IMR-90 (cell line): ENCODE measurements at regions not wholly inside any gene's neighbourhood (a gene's known extent, or its start where the extent isn't known, plus 50 kb on each side); places are given as distances from the start of the nearest gene placed in this dataset.

Experiments
- ATAC-seq: fragments of 200-7000 bp; cut with Tn5 transposase; 2 replicates; pipeline ENCODE4 v1.9.1; 2020; ENCODE audit warnings: low read depth, mild to moderate bottlenecking, moderate library complexity
- BruUV-seq: library from RNA; stranded (reverse); fragments of 400-500 nt; replicated peaks from 2 replicates; lab custom pipeline; 2021; lab: Mats Ljungman, UMichigan
- CTCF ChIA-PET: fragments of 300-600 bp; formaldehyde crosslinking; extraction: SDS; loops from one replicate; lab custom pipeline; 2021; ENCODE audit warnings: antibody characterized with exemption; lab: Yijun Ruan, JAX
- POLR2A ChIA-PET: fragments of 300-600 bp; sonication (Branson Sonifier 250); formaldehyde crosslinking; loops from one replicate; lab custom pipeline; 2022; ENCODE audit warnings: antibody characterized with exemption; ENCODE audit not compliant: unreplicated experiment; lab: Charles Lee
- DNase-seq: peaks from one replicate; pipeline ENCODE4 v3.0.0; 2013
- H2AFZ ChIP-seq: replicated peaks from 2 replicates; pipeline ENCODE3; 2013; ENCODE audit warnings: low read length, mild to moderate bottlenecking; ENCODE audit not compliant: poor library complexity
- H2AK5ac ChIP-seq: 2 replicates; pipeline ENCODE4 v1.6.1; 2013; ENCODE audit warnings: low read depth, low read length, inconsistent platforms
- H2AK9ac ChIP-seq: replicated peaks from 2 replicates; pipeline ENCODE3; 2013; ENCODE audit warnings: mild to moderate bottlenecking, low read depth, low read length, moderate library complexity; ENCODE audit not compliant: poor library complexity
- H2BK120ac ChIP-seq: 2 replicates; pipeline ENCODE4 v1.6.1; 2013; ENCODE audit warnings: low read depth, low read length, inconsistent platforms
- H2BK15ac ChIP-seq: 3 replicates; pipeline ENCODE4 v1.6.1; 2013; ENCODE audit warnings: low read depth, low read length, inconsistent platforms
- H2BK20ac ChIP-seq: 2 replicates; pipeline ENCODE4 v1.6.1; 2013; ENCODE audit warnings: low read depth, mild to moderate bottlenecking, inconsistent platforms, low read length, moderate library complexity
- H2BK5ac ChIP-seq: 2 replicates; pipeline ENCODE4 v1.6.1; 2013; ENCODE audit warnings: mild to moderate bottlenecking, low read depth, low read length, inconsistent platforms; ENCODE audit not compliant: poor library complexity, severe bottlenecking
- H3K14ac ChIP-seq: replicated peaks from 2 replicates; pipeline ENCODE4 v1.6.1; 2013; ENCODE audit warnings: low read depth, low read length, inconsistent platforms
- H3K18ac ChIP-seq: 2 replicates; pipeline ENCODE4 v1.6.1; 2013; ENCODE audit warnings: low read depth, low read length, control low read depth
- H3K23ac ChIP-seq: 2 replicates; pipeline ENCODE4 v1.6.1; 2013; ENCODE audit warnings: low read depth, low read length, inconsistent platforms
- H3K27ac ChIP-seq: 2 replicates; pipeline ENCODE4 v1.5.1; 2013; ENCODE audit warnings: mild to moderate bottlenecking, control low read depth, low read length; ENCODE audit not compliant: insufficient read depth
- H3K27me3 ChIP-seq: 2 replicates; pipeline ENCODE4 v1.6.1; 2013; ENCODE audit warnings: low read length; ENCODE audit not compliant: control insufficient read depth, insufficient read depth
- H3K36me3 ChIP-seq: 2 replicates; pipeline ENCODE4 v1.6.1; 2013; ENCODE audit warnings: low read length, mixed read lengths; ENCODE audit not compliant: control insufficient read depth, insufficient read depth
- H3K4ac ChIP-seq: 2 replicates; pipeline ENCODE4 v1.6.1; 2013; ENCODE audit warnings: low read depth, low read length, inconsistent platforms
- H3K4me1 ChIP-seq: 2 replicates; pipeline ENCODE4 v1.6.1; 2013; ENCODE audit warnings: low read length, mixed read lengths; ENCODE audit not compliant: control insufficient read depth, insufficient read depth
- H3K4me2 ChIP-seq: 2 replicates; pipeline ENCODE4 v1.6.1; 2013; ENCODE audit warnings: low read depth, mild to moderate bottlenecking, control low read depth, low read length, moderate library complexity
- H3K4me3 ChIP-seq: 2 replicates; pipeline ENCODE4 v1.5.1; 2013; ENCODE audit warnings: low read depth, mild to moderate bottlenecking, control low read depth, low read length, moderate library complexity; ENCODE audit not compliant: insufficient read depth
- H3K56ac ChIP-seq: 2 replicates; pipeline ENCODE4 v1.6.1; 2013; ENCODE audit warnings: low read length, inconsistent platforms; ENCODE audit not compliant: insufficient read depth; ENCODE audit errors: extremely low read depth
- H3K79me1 ChIP-seq, 2 experiments: 2 replicates each; pipeline ENCODE4 v1.6.1; 2013; ENCODE audit warnings: low read length in 2 of 2, inconsistent platforms in 1 of 2, low read depth in 1 of 2
- H3K9ac ChIP-seq: 2 replicates; pipeline ENCODE4 v1.6.1; 2013; ENCODE audit warnings: low read depth, low read length, control low read depth
- H3K9me1 ChIP-seq: 2 replicates; pipeline ENCODE4 v1.6.1; 2013; ENCODE audit warnings: low read length, inconsistent platforms; ENCODE audit not compliant: insufficient read depth
- H3K9me3 ChIP-seq: 2 replicates; pipeline ENCODE4 v1.6.1; 2013; ENCODE audit warnings: low read length; ENCODE audit not compliant: control insufficient read depth, insufficient read depth
- H4K20me1 ChIP-seq: 2 replicates; pipeline ENCODE4 v1.6.1; 2013; ENCODE audit warnings: low read length, inconsistent platforms; ENCODE audit not compliant: insufficient read depth
- H4K5ac ChIP-seq: 2 replicates; pipeline ENCODE4 v1.6.1; 2013; ENCODE audit warnings: mild to moderate bottlenecking, low read depth, low read length, control low read depth
- H4K8ac ChIP-seq, 2 experiments: 2 replicates each; pipeline ENCODE4 v1.6.1; 2013; ENCODE audit warnings: low read depth in 2 of 2, low read length in 2 of 2, control low read depth in 1 of 2, inconsistent platforms in 1 of 2
- H4K91ac ChIP-seq: 2 replicates; pipeline ENCODE4 v1.6.1; 2013; ENCODE audit warnings: low read depth, low read length, inconsistent platforms; ENCODE audit not compliant: insufficient read depth
- BHLHE40 ChIP-seq: fragments of 150-350 bp; IDR thresholded peaks from 2 replicates; pipeline ENCODE4 v1.6.1; 2016; ENCODE audit warnings: mild to moderate bottlenecking, low read depth, low read length
- CEBPB ChIP-seq: IDR thresholded peaks from 2 replicates; pipeline ENCODE4 v1.6.1; 2012; ENCODE audit warnings: low read depth, low read length, improper control_type of control experiment
- CHD1 ChIP-seq: IDR thresholded peaks from 2 replicates; pipeline ENCODE4 v1.6.1; 2012; ENCODE audit warnings: low read depth, low read length, improper control_type of control experiment
- CTCF ChIP-seq: conservative IDR thresholded peaks from 2 replicates; pipeline ENCODE4 v1.5.1; 2012; ENCODE audit warnings: mild to moderate bottlenecking, low read depth, low read length, improper control_type of control experiment
- ELK1 ChIP-seq: fragments of 150-350 bp; IDR thresholded peaks from 2 replicates; pipeline ENCODE4 v1.6.1; 2016; ENCODE audit warnings: low read depth, mild to moderate bottlenecking, low read length, moderate library complexity, borderline replicate concordance
- FOS ChIP-seq: fragments of 150-350 bp; IDR thresholded peaks from 2 replicates; pipeline ENCODE4 v1.6.1; 2016; ENCODE audit warnings: low read depth, low read length
- MAFK ChIP-seq: IDR thresholded peaks from 2 replicates; pipeline ENCODE4 v1.6.1; 2012; ENCODE audit warnings: low read depth, low read length, improper control_type of control experiment
- MAZ ChIP-seq: IDR thresholded peaks from 2 replicates; pipeline ENCODE4 v1.6.1; 2012; ENCODE audit warnings: low read depth, mild to moderate bottlenecking, low read length, improper control_type of control experiment, moderate library complexity, borderline replicate concordance
- MXI1 ChIP-seq: IDR thresholded peaks from 2 replicates; pipeline ENCODE4 v1.6.1; 2012; ENCODE audit warnings: low read depth, mild to moderate bottlenecking, low read length, moderate library complexity, borderline replicate concordance
- NFE2L2 ChIP-seq: fragments of 150-350 bp; IDR thresholded peaks from 2 replicates; pipeline ENCODE4 v1.6.1; 2016; ENCODE audit warnings: low read depth, mild to moderate bottlenecking, low read length
- POLR2A ChIP-seq: IDR thresholded peaks from 2 replicates; pipeline ENCODE4 v1.6.1; 2012; ENCODE audit warnings: mild to moderate bottlenecking, low read depth, low read length
- RAD21 ChIP-seq: IDR thresholded peaks from 2 replicates; pipeline ENCODE4 v1.6.1; 2012; ENCODE audit warnings: low read length, improper control_type of control experiment
- RCOR1 ChIP-seq: IDR thresholded peaks from 2 replicates; pipeline ENCODE4 v1.6.1; 2012; ENCODE audit warnings: mild to moderate bottlenecking, low read length, improper control_type of control experiment; ENCODE audit not compliant: insufficient replicate concordance
- RFX5 ChIP-seq: IDR thresholded peaks from 2 replicates; pipeline ENCODE4 v1.8.0; 2012; ENCODE audit warnings: low read depth, mild to moderate bottlenecking, low read length, moderate library complexity
- SMC3 ChIP-seq: fragments of 150-350 bp; IDR thresholded peaks from 2 replicates; pipeline ENCODE4 v1.6.1; 2016; ENCODE audit warnings: low read depth, mild to moderate bottlenecking, antibody characterized with exemption, low read length, moderate library complexity
- USF2 ChIP-seq: fragments of 150-350 bp; IDR thresholded peaks from 2 replicates; pipeline ENCODE4 v1.6.1; 2017; ENCODE audit warnings: mild to moderate bottlenecking, antibody characterized with exemption, low read length, low read depth
- dilution Hi-C: fragments of 300-500 bp; cut with HindIII; formaldehyde crosslinking; loops from one replicate; pipeline ENCODE4 v1.14.3; 2018; ENCODE audit warnings: low sequenced_read_pairs; ENCODE audit not compliant: unreplicated experiment
- in situ Hi-C: fragments of 300-500 bp; cut with MboI; formaldehyde crosslinking; loops from 3 replicates; pipeline ENCODE4 v1.14.3; 2019; ENCODE audit warnings: low sequenced_read_pairs, inconsistent platforms, mixed read lengths
- intact Hi-C: fragments of 100-400 bp; cut with micrococcal nuclease; formaldehyde crosslinking; loops from 2 replicates; pipeline ENCODE4 v1.10.0; 2022

- H3K23ac ChIP-seq, result no peak overlapping the region
- DNase-seq (no peak), ATAC-seq (no peak)
- H3K4me2 ChIP-seq, result no peak overlapping the region
- ChIA-PET CTCF (no interaction called here), POLR2A (no interaction called here)
- H4K8ac ChIP-seq, result no peak overlapping the region
- H3K9ac ChIP-seq, result no peak overlapping the region
- no peak overlapping the region for H3K18ac ChIP-seq
- H3K27me3 ChIP-seq, result no peaks in the 10 kb centered on the region
- no peaks in the 10 kb centered on the region for H3K4me1 ChIP-seq
- TF ChIP-seq CHD1, result no peak
- TF ChIP-seq CEBPB, result no peak
- no peak for TF ChIP-seq USF2
- no peak for TF ChIP-seq FOS
- TF ChIP-seq RFX5, result no peak
- TF ChIP-seq RAD21, result no peak
- TF ChIP-seq SMC3, result no peak
- no peak for TF ChIP-seq MAZ
- TF ChIP-seq BHLHE40, result no peak
- no peak for TF ChIP-seq MXI1
- no peak for TF ChIP-seq ELK1
- no peak for TF ChIP-seq CTCF
- no peak for TF ChIP-seq MAFK
- TF ChIP-seq RCOR1, result no peak
- no peak for TF ChIP-seq NFE2L2
- no peak for TF ChIP-seq POLR2A
- H2AK5ac ChIP-seq, result no peak overlapping the region
- H2BK120ac ChIP-seq, result no peak overlapping the region
- no peak overlapping the region for H2AFZ ChIP-seq
- H3K36me3 ChIP-seq, result no peaks in the 10 kb centered on the region
- in situ Hi-C loops (no loop called here), dilution Hi-C loops (no loop called here), intact Hi-C loops (no loop called here)
- no peak overlapping the region for H2AK9ac ChIP-seq
- no peaks in the 10 kb centered on the region; the same call in 1 of the 2 replicates for H3K9me3 ChIP-seq
- H4K5ac ChIP-seq, result no peak overlapping the region
- no peak overlapping the region for H2BK15ac ChIP-seq
- BruUV-seq, result no TSS peak
- H4K91ac ChIP-seq, result no peak overlapping the region
- H3K4me3 ChIP-seq, result no peak overlapping the region
- no peak overlapping the region for H3K14ac ChIP-seq
- H4K20me1 ChIP-seq, result no peaks in the 10 kb centered on the region
- no peaks in the 10 kb centered on the region for H3K79me1 ChIP-seq
- no peak overlapping the region for H3K4ac ChIP-seq
- H3K9me1 ChIP-seq, result no peaks in the 10 kb centered on the region
- no peak overlapping the region for H2BK20ac ChIP-seq
- H3K27ac ChIP-seq, result no peak overlapping the region
- H3K56ac ChIP-seq, result no peak overlapping the region
- H2BK5ac ChIP-seq, result no peak overlapping the region
Observed at GRCh38 chr3:164352991-164353390, 725.3 kb downstream of the SI start.
